MM.1S (cell line): ENCODE measurements at regions not wholly inside any gene's neighbourhood (a gene's known extent, or its start where the extent isn't known, plus 50 kb on each side); places are given as distances from the start of the nearest gene placed in this dataset.

Experiments
- CTCF ChIP-seq: fragments of 300-600 bp; sonication (generic); IDR thresholded peaks from 2 replicates; pipeline ENCODE4 v1.5.1; 2016; ENCODE audit warnings: antibody characterized with exemption, low read length, mixed read lengths
- EZH2 ChIP-seq: fragments of 300-600 bp; sonication (generic); optimal IDR thresholded peaks from 2 replicates; pipeline ENCODE3; 2017; ENCODE audit warnings: low read depth, mild to moderate bottlenecking, antibody characterized with exemption, low read length, mixed read lengths
- EZH2phosphoT487 ChIP-seq: fragments of 300-600 bp; sonication (generic); IDR thresholded peaks from 2 replicates; pipeline ENCODE4 v1.6.1; 2018; ENCODE audit warnings: antibody characterized with exemption, low read length

- TF ChIP-seq CTCF (no peak), EZH2phosphoT487 (no peak), EZH2 (no peak)
Observed at GRCh38 chr7:46589286-46589685, 668.2 kb upstream of the IGFBP3 start.
